ACC112 (cell line): ENCODE measurements at regions not wholly inside any gene's neighbourhood (a gene's known extent, or its start where the extent isn't known, plus 50 kb on each side); places are given as distances from the start of the nearest gene placed in this dataset.
A peak's percentile ranks its signal among the peaks of the same experiment; 100 is the strongest.

Source experiments
- H2AFZ ChIP-seq: fragments of 200-600 bp; sonication (generic); one replicate; pipeline ENCODE4 v1.6.0; 2017; ENCODE audit warnings: antibody characterized with exemption, low read length; ENCODE audit not compliant: unreplicated experiment
- H3K27ac ChIP-seq: fragments of 200-600 bp; sonication (generic); 2 replicates; pipeline ENCODE4 v1.5.1; 2014; ENCODE audit warnings: low read depth, mild to moderate bottlenecking, antibody characterized with exemption, low read length, moderate library complexity
- H3K27me3 ChIP-seq: fragments of 200-600 bp; sonication (generic); 2 replicates; pipeline ENCODE4 v1.6.1; 2014; ENCODE audit warnings: mild to moderate bottlenecking, antibody characterized with exemption, low read length, moderate library complexity, mixed read lengths; ENCODE audit not compliant: insufficient read depth
- H3K36me3 ChIP-seq: fragments of 200-600 bp; sonication (generic); 2 replicates; pipeline ENCODE4 v1.6.1; 2016; ENCODE audit warnings: mild to moderate bottlenecking, antibody characterized with exemption, low read length, moderate library complexity, mixed read lengths; ENCODE audit not compliant: insufficient read depth
- H3K4me1 ChIP-seq: fragments of 200-600 bp; sonication (generic); one replicate; pipeline ENCODE4 v1.6.1; 2016; ENCODE audit warnings: low read length, mixed read lengths; ENCODE audit not compliant: insufficient read depth, unreplicated experiment, control insufficient read depth
- H3K4me3 ChIP-seq: fragments of 200-600 bp; sonication (generic); 2 replicates; pipeline ENCODE4 v1.5.1; 2014; ENCODE audit warnings: mild to moderate bottlenecking, low read depth, low read length
- H3K79me2 ChIP-seq: fragments of 200-600 bp; sonication (generic); one replicate; pipeline ENCODE4 v1.6.0; 2016; ENCODE audit warnings: low read length; ENCODE audit not compliant: control insufficient read depth, unreplicated experiment, insufficient read depth

DNA sequence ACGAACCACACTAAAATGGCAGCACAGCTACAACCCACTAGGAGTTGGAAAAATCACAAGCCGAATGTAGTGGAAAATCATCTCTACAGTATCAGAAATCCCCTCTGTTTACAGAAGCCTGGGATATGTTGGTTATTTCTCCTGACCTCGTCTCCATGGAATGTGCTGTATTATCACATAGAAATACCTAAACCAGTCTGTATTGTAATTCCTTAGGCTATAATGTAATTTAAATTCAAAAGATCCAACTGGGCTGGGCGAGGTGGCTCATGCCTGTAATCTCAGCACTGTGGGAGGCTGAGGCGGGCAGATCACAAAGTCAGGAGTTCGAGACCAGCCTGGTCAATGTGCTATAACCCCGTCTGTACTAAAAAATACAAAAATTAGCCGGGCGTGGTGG lies 244.8 kb upstream of the MPDZ start:
- Histone ChIP-seq H3K4me1 (peaks cover 10% of the 10 kb centered on the region), H2AFZ (no peak overlapping the region), H3K36me3 (no peaks in the 10 kb centered on the region), H3K27ac (no peak overlapping the region), H3K79me2 (no peaks in the 10 kb centered on the region), H3K4me3 (no peak overlapping the region), H3K27me3 (no peaks in the 10 kb centered on the region)

GRCh38 chr9:13520069-13520468 lies 240.6 kb upstream of the MPDZ start:
- peak overlapping the region; percentile 18; the same call in 1 of the 2 replicates for H3K27ac ChIP-seq
- peaks cover 10% of the 10 kb centered on the region for H3K4me1 ChIP-seq
- no peaks in the 10 kb centered on the region for H3K79me2 ChIP-seq
- no peaks in the 10 kb centered on the region for H3K36me3 ChIP-seq
- peak overlapping the region; percentile 36; the same call in 1 of the 2 replicates for H3K4me3 ChIP-seq
- no peak overlapping the region for H2AFZ ChIP-seq
- no peaks in the 10 kb centered on the region for H3K27me3 ChIP-seq

GRCh38 chr9:13513716-13514444 lies 234.4 kb upstream of the MPDZ start:
- Histone ChIP-seq H3K36me3 (no peaks in the 10 kb centered on the region), H3K4me3 (no peak overlapping the region), H3K27me3 (no peaks in the 10 kb centered on the region), H3K27ac (peak overlapping the region; percentile 6; the same call in 1 of the 2 replicates), H2AFZ (peak overlapping the region; percentile 96), H3K4me1 (peaks cover 10% of the 10 kb centered on the region), H3K79me2 (no peaks in the 10 kb centered on the region)

DNA sequence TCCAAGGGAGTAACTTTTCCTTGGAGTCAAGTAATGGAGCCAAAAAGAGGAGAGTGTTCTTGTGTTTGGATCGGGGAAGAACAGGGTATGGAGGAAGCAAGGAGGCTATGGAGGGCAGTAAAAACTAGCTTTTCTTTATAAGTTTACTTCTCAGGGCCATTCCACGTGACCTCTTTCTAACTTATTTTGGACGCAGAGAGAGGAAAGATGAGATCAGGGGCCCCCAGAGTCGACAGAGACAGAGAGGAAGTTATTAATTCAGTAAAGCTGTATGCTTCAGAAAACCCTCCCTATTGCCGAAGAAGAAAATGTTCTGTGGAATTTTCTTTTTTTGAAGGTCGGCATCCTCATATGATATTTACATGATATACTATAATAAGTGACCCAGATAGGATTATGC lies 233.8 kb upstream of the MPDZ start:
- no peak overlapping the region for H3K4me3 ChIP-seq
- H3K36me3 ChIP-seq, result no peaks in the 10 kb centered on the region
- peak overlapping the region; percentile 96 for H2AFZ ChIP-seq
- H3K79me2 ChIP-seq, result no peaks in the 10 kb centered on the region
- H3K4me1 ChIP-seq, result peaks cover 10% of the 10 kb centered on the region
- H3K27me3 ChIP-seq, result no peaks in the 10 kb centered on the region
- peak overlapping the region; percentile 6; the same call in 1 of the 2 replicates for H3K27ac ChIP-seq

GRCh38 chr9:13508681-13509080 lies 229.2 kb upstream of the MPDZ start:
- no peaks in the 10 kb centered on the region for H3K36me3 ChIP-seq
- H3K27ac ChIP-seq, result no peak overlapping the region
- peaks cover 7% of the 10 kb centered on the region for H3K4me1 ChIP-seq
- no peak overlapping the region for H3K4me3 ChIP-seq
- H3K27me3 ChIP-seq, result no peaks in the 10 kb centered on the region
- no peak overlapping the region for H2AFZ ChIP-seq
- no peaks in the 10 kb centered on the region for H3K79me2 ChIP-seq

- H3K4me1 ChIP-seq, result peaks cover 1% of the 10 kb centered on the region
- no peak overlapping the region for H3K27ac ChIP-seq
- no peaks in the 10 kb centered on the region for H3K27me3 ChIP-seq
- no peak overlapping the region for H2AFZ ChIP-seq
- H3K36me3 ChIP-seq, result no peaks in the 10 kb centered on the region
- no peak overlapping the region for H3K4me3 ChIP-seq
- no peaks in the 10 kb centered on the region for H3K79me2 ChIP-seq
Measured at GRCh38 chr9:13508086-13508485, 228.6 kb upstream of the MPDZ start.

DNA sequence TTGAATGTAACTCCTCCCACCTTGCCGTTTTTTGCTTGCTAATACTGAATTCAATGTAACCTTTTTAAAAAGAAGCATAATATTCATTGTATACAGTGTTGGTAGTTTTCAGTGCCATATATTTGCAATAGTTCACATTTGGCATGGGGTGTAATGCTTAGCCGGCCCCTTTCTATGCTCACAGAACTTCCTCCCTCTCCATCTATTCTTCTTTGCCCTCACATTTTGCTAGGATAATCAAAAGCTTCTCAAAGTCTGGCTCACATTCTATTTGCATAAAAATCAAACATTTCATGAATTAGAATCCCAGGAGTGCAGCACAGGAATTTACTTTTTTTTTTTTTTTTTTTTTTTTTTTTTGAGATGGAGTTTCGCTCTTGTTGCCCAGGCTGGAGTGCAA lies 226.3 kb upstream of the MPDZ start:
- H3K4me1 ChIP-seq, result no peaks in the 10 kb centered on the region
- H3K4me3 ChIP-seq, result no peak overlapping the region
- H2AFZ ChIP-seq, result no peak overlapping the region
- no peaks in the 10 kb centered on the region for H3K27me3 ChIP-seq
- no peaks in the 10 kb centered on the region for H3K79me2 ChIP-seq
- no peak overlapping the region for H3K27ac ChIP-seq
- no peaks in the 10 kb centered on the region for H3K36me3 ChIP-seq

- Histone ChIP-seq H2AFZ (no peak overlapping the region), H3K27me3 (no peaks in the 10 kb centered on the region), H3K27ac (no peak overlapping the region), H3K79me2 (no peaks in the 10 kb centered on the region), H3K4me1 (no peaks in the 10 kb centered on the region), H3K36me3 (no peaks in the 10 kb centered on the region), H3K4me3 (no peak overlapping the region)
Measured at GRCh38 chr9:13503599-13503998, 224.1 kb upstream of the MPDZ start.

DNA sequence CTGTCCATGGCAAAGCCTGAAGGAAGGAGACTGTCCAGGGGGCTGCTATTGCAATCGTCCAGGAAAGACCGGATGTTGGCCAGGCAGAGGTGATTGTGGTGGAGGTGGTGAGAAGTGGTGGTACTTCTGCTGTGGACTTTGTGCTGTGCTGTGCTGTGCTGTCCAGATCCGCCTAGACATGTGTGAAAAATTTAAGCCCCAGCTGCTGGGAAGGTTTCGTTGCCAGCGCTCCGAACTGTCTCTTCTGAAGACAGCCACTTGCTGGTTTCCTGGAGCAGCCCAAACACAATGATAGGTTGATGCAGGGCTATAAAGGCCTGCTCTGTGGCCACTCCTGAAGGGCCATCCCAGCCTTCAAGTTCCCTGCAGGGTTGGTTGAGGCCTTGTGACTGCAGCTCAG lies 223.0 kb upstream of the MPDZ start:
- H3K79me2 ChIP-seq, result no peaks in the 10 kb centered on the region
- no peaks in the 10 kb centered on the region for H3K36me3 ChIP-seq
- H3K4me3 ChIP-seq, result no peak overlapping the region
- no peak overlapping the region for H2AFZ ChIP-seq
- no peaks in the 10 kb centered on the region for H3K27me3 ChIP-seq
- no peaks in the 10 kb centered on the region for H3K4me1 ChIP-seq
- no peak overlapping the region for H3K27ac ChIP-seq

GRCh38 chr9:13501018-13501417 lies 221.5 kb upstream of the MPDZ start:
- H3K36me3 ChIP-seq, result no peaks in the 10 kb centered on the region
- H2AFZ ChIP-seq, result no peak overlapping the region
- no peak overlapping the region for H3K4me3 ChIP-seq
- H3K27ac ChIP-seq, result no peak overlapping the region
- no peaks in the 10 kb centered on the region for H3K79me2 ChIP-seq
- H3K4me1 ChIP-seq, result no peaks in the 10 kb centered on the region
- no peaks in the 10 kb centered on the region for H3K27me3 ChIP-seq

DNA sequence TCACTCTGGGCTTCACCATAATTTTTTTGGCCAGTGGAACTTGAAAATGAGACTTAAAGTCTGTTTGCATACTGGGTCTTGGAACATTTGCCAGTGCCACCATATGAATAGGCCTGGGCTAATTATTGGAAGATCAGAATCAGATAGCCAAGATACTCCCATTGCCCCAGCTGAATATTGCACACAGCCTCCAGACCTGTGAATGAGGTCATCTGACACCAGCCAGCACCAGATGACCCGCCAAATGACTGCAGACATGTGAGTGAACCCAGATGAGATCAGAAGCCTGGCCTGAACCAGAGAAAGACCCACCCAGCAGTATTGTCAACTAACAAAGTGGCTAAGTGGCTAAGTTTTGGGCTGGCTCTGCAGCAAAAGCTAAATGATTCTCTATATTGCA lies 220.5 kb upstream of the MPDZ start:
- Histone ChIP-seq H3K36me3 (no peaks in the 10 kb centered on the region), H3K4me1 (no peaks in the 10 kb centered on the region), H3K27ac (no peak overlapping the region), H3K79me2 (no peaks in the 10 kb centered on the region), H2AFZ (no peak overlapping the region), H3K4me3 (no peak overlapping the region), H3K27me3 (no peaks in the 10 kb centered on the region)
